Body of pancreas (tissue), 4 donors: ENCODE measurements at regions not wholly inside any gene's neighbourhood (a gene's known extent, or its start where the extent isn't known, plus 50 kb on each side); places are given as distances from the start of the nearest gene placed in this dataset.

ENCODE experiments used
- ATAC-seq: fragments of 150-250 bp; one replicate; pipeline ENCODE4 v1.9.1; 2016
- DNase-seq, 4 donors: peaks; one replicate each; pipeline ENCODE4 v3.0.0-alpha.2; 2019
- H3K27ac ChIP-seq, 4 donors: fragments of 200-600 bp; sonication (generic); 1 replicate in 3 of 4; 2 replicates in 1 of 4; pipeline versions ENCODE4 v1.5.1 to v1.6.1; 2016 to 2019; ENCODE audit warnings: mild to moderate bottlenecking in 1 of 4, mixed read lengths in 1 of 4, moderate library complexity in 1 of 4
- H3K27me3 ChIP-seq, 2 donors: fragments of 200-600 bp; sonication (generic); one replicate each; pipeline ENCODE4 v1.6.0; 2016; ENCODE audit warnings: mild to moderate bottlenecking in 1 of 2
- H3K36me3 ChIP-seq, 2 donors: fragments of 200-600 bp; sonication (generic); replicated peaks in 1 of 2; 2 replicates each; pipeline ENCODE4 v1.5.1; 2016; ENCODE audit warnings: low read depth in 2 of 2; ENCODE audit not compliant: insufficient read depth in 1 of 2
- H3K4me1 ChIP-seq: fragments of 200-600 bp; sonication (generic); one replicate; pipeline ENCODE4 v1.6.0; 2016
- H3K4me3 ChIP-seq, 2 donors: fragments of 200-600 bp; sonication (generic); 1 replicate in 1 of 2; 2 replicates in 1 of 2; pipeline ENCODE4 v1.5.1; 2016 to 2019
- H3K9me3 ChIP-seq, 3 donors: fragments of 200-600 bp; sonication (generic); 1 replicate in 2 of 3; 2 replicates in 1 of 3; pipeline ENCODE4 v1.5.1; 2016
- CTCF ChIP-seq, 7 experiments: fragments of 450-650 bp in 4 of 7; fragments of 200-600 bp in 3 of 7; sonication (generic) in 3 of 7; IDR thresholded peaks; one replicate each; pipeline ENCODE4 v1.5.1; 2016 to 2019; ENCODE audit warnings: antibody characterized with exemption in 7 of 7
- POLR2A ChIP-seq, 3 donors: fragments of 450-650 bp; IDR thresholded peaks; one replicate each; pipeline ENCODE4 v1.6.1; 2016; ENCODE audit warnings: antibody characterized with exemption in 3 of 3, mild to moderate bottlenecking in 2 of 3
- WGBS, 2 donors: methylation state at CpG; one replicate each; pipeline ENCODE4 v1.1.5; 2017; 5-methylcytosine and 5-hydroxymethylcytosine counted together
- intact Hi-C: fragments of 100-400 bp; cut with DNase I; formaldehyde crosslinking; loops from one replicate; pipeline ENCODE4 v1.15.1; 2023

- no peak overlapping the region for H3K4me3 ChIP-seq
- intact Hi-C loops, result no loop called here
- TF ChIP-seq CTCF (IDR thresholded peaks at IDR 0.05), result no peak
- no peak for TF ChIP-seq POLR2A (IDR thresholded peaks at IDR 0.05)
- H3K27ac ChIP-seq, result no peak overlapping the region
- DNase-seq (no peak), ATAC-seq (no peak)
- 74 to 84% methylated on average over 8 of the region's 8 CpGs for WGBS, 2 donors
- H3K4me1 ChIP-seq, result no peaks in the 10 kb centered on the region
- no peaks in the 10 kb centered on the region for H3K9me3 ChIP-seq
- H3K36me3 ChIP-seq, result no peaks in the 10 kb centered on the region
- H3K27me3 ChIP-seq, result no peaks in the 10 kb centered on the region
Measured at GRCh38 chr15:29480278-29480677, 210.7 kb upstream of the NSMCE3 start.

- Histone ChIP-seq H3K27me3 (no peaks in the 10 kb centered on the region), H3K4me3 (no peak overlapping the region), H3K27ac (no peak overlapping the region), H3K9me3 (no peaks in the 10 kb centered on the region), H3K4me1 (no peaks in the 10 kb centered on the region), H3K36me3 (no peaks in the 10 kb centered on the region)
- intact Hi-C loops, result no loop called here
- 92% methylated on average over 2 of the region's 2 CpGs for WGBS, 2 donors
- DNase-seq (no peak), ATAC-seq (no peak)
- no peak for TF ChIP-seq POLR2A (IDR thresholded peaks at IDR 0.05)
- TF ChIP-seq CTCF (IDR thresholded peaks at IDR 0.05), result no peak
Measured at GRCh38 chr15:29477256-29477655, 207.6 kb upstream of the NSMCE3 start.

GRCh38 chr15:29476503-29477080 is 207.0 kb upstream of the NSMCE3 start:
- no peaks in the 10 kb centered on the region for H3K9me3 ChIP-seq
- no peaks in the 10 kb centered on the region for H3K27me3 ChIP-seq
- intact Hi-C loops, result no loop called here
- H3K4me1 ChIP-seq, result no peaks in the 10 kb centered on the region
- H3K36me3 ChIP-seq, result no peaks in the 10 kb centered on the region
- TF ChIP-seq CTCF (IDR thresholded peaks at IDR 0.05) (no peak), POLR2A (IDR thresholded peaks at IDR 0.05) (no peak)
- WGBS, 2 donors, result 75 to 85% methylated on average over 11 to 17 of the region's 17 CpGs
- no peak for ATAC-seq
- H3K27ac ChIP-seq, result no peak overlapping the region
- no peak overlapping the region for H3K4me3 ChIP-seq
- DNase-seq, result no peak

GRCh38 chr15:29475096-29475495 is 205.5 kb upstream of the NSMCE3 start:
- 90 to 93% methylated on average over 7 to 10 of the region's 10 CpGs for WGBS, 2 donors
- Histone ChIP-seq H3K36me3 (no peaks in the 10 kb centered on the region), H3K9me3 (no peaks in the 10 kb centered on the region), H3K4me1 (peaks cover 11% of the 10 kb centered on the region), H3K27me3 (no peaks in the 10 kb centered on the region), H3K4me3 (no peak overlapping the region), H3K27ac (no peak overlapping the region)
- no peak for ATAC-seq
- TF ChIP-seq CTCF (IDR thresholded peaks at IDR 0.05), result no peak
- no peak for TF ChIP-seq POLR2A (IDR thresholded peaks at IDR 0.05)
- intact Hi-C loops, result no loop called here
- no peak for DNase-seq

DNA sequence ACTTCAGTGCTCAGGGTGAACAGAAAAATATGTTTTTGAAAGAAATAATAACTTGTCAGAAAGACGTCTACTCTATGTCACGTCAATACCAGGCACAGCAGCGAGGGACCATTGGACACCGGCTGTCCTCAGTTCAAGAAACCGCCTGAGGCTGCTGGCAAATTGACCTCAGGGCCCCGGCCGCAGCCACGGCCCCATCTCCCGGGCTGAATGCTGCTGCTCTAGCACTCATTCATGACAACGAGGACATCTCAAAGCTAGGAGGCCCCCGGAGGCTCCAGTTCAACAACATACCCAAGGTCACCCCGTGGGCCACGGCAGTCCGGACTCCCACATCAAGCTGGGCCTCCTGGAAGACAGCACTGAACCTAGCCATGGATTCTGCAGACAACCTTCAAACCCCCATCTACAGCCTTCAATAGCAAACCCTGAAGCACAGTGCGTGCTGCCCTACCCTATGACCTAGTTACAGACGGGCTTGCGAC is 204.0 kb upstream of the NSMCE3 start:
- Histone ChIP-seq H3K27me3 (no peaks in the 10 kb centered on the region), H3K36me3 (no peaks in the 10 kb centered on the region), H3K27ac (no peak overlapping the region), H3K9me3 (no peaks in the 10 kb centered on the region), H3K4me1 (peaks cover 11% of the 10 kb centered on the region), H3K4me3 (no peak overlapping the region)
- intact Hi-C loops, result no loop called here
- WGBS, 2 donors, result 79 to 89% methylated on average over 15 to 17 of the region's 17 CpGs
- DNase-seq, result no peak
- ATAC-seq, result no peak
- TF ChIP-seq POLR2A (IDR thresholded peaks at IDR 0.05), result no peak
- no peak for TF ChIP-seq CTCF (IDR thresholded peaks at IDR 0.05)
